Aorta (tissue), 5 donors: ENCODE measurements at regions not wholly inside any gene's neighbourhood (a gene's known extent, or its start where the extent isn't known, plus 50 kb on each side); places are given as distances from the start of the nearest gene placed in this dataset.

Experiments used
- ATAC-seq: fragments of 200-7000 bp; cut with Tn5 transposase; one replicate; pipeline ENCODE4 v1.9.1; 2022; ENCODE audit warnings: moderate library complexity; ENCODE audit not compliant: low FRiP score
- DNase-seq, 2 donors: peaks; one replicate each; pipeline ENCODE4 v3.0.0-alpha.2; 2020
- H3K27ac ChIP-seq, 2 donors: one replicate each; pipeline ENCODE4 v1.5.1; 2013; ENCODE audit warnings: low read length in 2 of 2, mild to moderate bottlenecking in 2 of 2, moderate library complexity in 2 of 2, control low read depth in 1 of 2, inconsistent platforms in 1 of 2, low read depth in 1 of 2
- H3K27me3 ChIP-seq, 2 donors: one replicate each; pipeline ENCODE4 v1.6.1; 2013; ENCODE audit warnings: control low read depth in 1 of 2, low read length in 1 of 2, mild to moderate bottlenecking in 1 of 2, moderate library complexity in 1 of 2; ENCODE audit not compliant: insufficient read depth in 2 of 2, control insufficient read depth in 1 of 2
- H3K36me3 ChIP-seq, 2 donors: one replicate each; pipeline ENCODE4 v1.6.1; 2013; ENCODE audit warnings: control low read depth in 1 of 2, low read length in 1 of 2, mild to moderate bottlenecking in 1 of 2; ENCODE audit not compliant: insufficient read depth in 2 of 2, control insufficient read depth in 1 of 2
- H3K4me1 ChIP-seq, 2 donors: one replicate each; pipeline ENCODE4 v1.6.1; 2013; ENCODE audit warnings: low read length in 2 of 2, control low read depth in 1 of 2, mild to moderate bottlenecking in 1 of 2, moderate library complexity in 1 of 2; ENCODE audit not compliant: insufficient read depth in 2 of 2, control insufficient read depth in 1 of 2
- H3K4me3 ChIP-seq, 2 donors: one replicate each; pipeline ENCODE4 v1.5.1; 2013; ENCODE audit warnings: low read length in 2 of 2, control low read depth in 1 of 2, mild to moderate bottlenecking in 1 of 2
- H3K9me3 ChIP-seq: one replicate; pipeline ENCODE4 v1.6.1; 2013; ENCODE audit warnings: mild to moderate bottlenecking, low read length; ENCODE audit not compliant: control insufficient read depth
- WGBS, 2 donors: extraction: QIAGEN DNeasy Blood & Tissue Kit; methylation state at CpG; one replicate each; pipeline ENCODE4 v1.1.7; 2013; 5-methylcytosine and 5-hydroxymethylcytosine counted together
- intact Hi-C, 2 donors: fragments of 100-400 bp; cut with DNase I; formaldehyde crosslinking; loops; one replicate each; pipeline versions ENCODE4 v1.14.2 to v1.15.0; 2022
- donor health status: healthy with polysubstance abuse.
- donor health status: Bipolar disorder and iron deficiency.
- donor health status: DM: no; HTN: no; CAD: no.
- donor health status: DM: no; HTN: no; CAD: no.
- donor health status: DM: yes; HTN: yes; CAD: no.

GRCh38 chr7:131170440-131171271 is 157.0 kb upstream of the MKLN1 start:
- H3K4me3 ChIP-seq: no peak overlapping the region
- 65 to 67% methylated on average over 2 of the region's 2 CpGs for WGBS, 2 donors
- H3K27ac ChIP-seq: no peak overlapping the region
- H3K27me3 ChIP-seq: no peaks in the 10 kb centered on the region
- DNase-seq (no peak), ATAC-seq (no peak)
- H3K36me3 ChIP-seq: no peaks in the 10 kb centered on the region
- intact Hi-C loops: no loop called here
- peaks cover 1% of the 10 kb centered on the region for H3K9me3 ChIP-seq
- H3K4me1 ChIP-seq: no peaks in the 10 kb centered on the region

- 71 to 72% methylated on average over 11 of the region's 11 CpGs for WGBS, 2 donors
- DNase-seq: no peak
- Histone ChIP-seq H3K4me3 (no peak overlapping the region), H3K27ac (no peak overlapping the region), H3K27me3 (no peaks in the 10 kb centered on the region), H3K36me3 (no peaks in the 10 kb centered on the region), H3K9me3 (peaks cover 1% of the 10 kb centered on the region), H3K4me1 (no peaks in the 10 kb centered on the region)
- intact Hi-C loops: no loop called here
- no peak for ATAC-seq
Measured at GRCh38 chr7:131173145-131173890, 154.4 kb upstream of the MKLN1 start.

GRCh38 chr7:131174391-131174790 is 153.3 kb upstream of the MKLN1 start:
- Histone ChIP-seq H3K27ac (no peak overlapping the region), H3K4me3 (no peak overlapping the region), H3K36me3 (no peaks in the 10 kb centered on the region), H3K4me1 (no peaks in the 10 kb centered on the region), H3K27me3 (no peaks in the 10 kb centered on the region), H3K9me3 (peaks cover 1% of the 10 kb centered on the region)
- 84 to 85% methylated on average over 5 of the region's 5 CpGs for WGBS, 2 donors
- intact Hi-C loops: no loop called here
- DNase-seq (no peak), ATAC-seq (no peak)

GRCh38 chr7:131174855-131175254 is 152.8 kb upstream of the MKLN1 start:
- DNase-seq (no peak), ATAC-seq (no peak)
- H3K4me3 ChIP-seq: no peak overlapping the region
- H3K27me3 ChIP-seq: no peaks in the 10 kb centered on the region
- no peaks in the 10 kb centered on the region for H3K4me1 ChIP-seq
- peaks cover 1% of the 10 kb centered on the region for H3K9me3 ChIP-seq
- H3K27ac ChIP-seq: no peak overlapping the region
- no peaks in the 10 kb centered on the region for H3K36me3 ChIP-seq
- intact Hi-C loops: no loop called here

- Histone ChIP-seq H3K4me1 (no peaks in the 10 kb centered on the region), H3K9me3 (no peaks in the 10 kb centered on the region), H3K36me3 (no peaks in the 10 kb centered on the region), H3K27ac (no peak overlapping the region), H3K27me3 (no peaks in the 10 kb centered on the region), H3K4me3 (no peak overlapping the region)
- intact Hi-C loops: no loop called here
- 68 to 70% methylated on average over 2 of the region's 2 CpGs for WGBS, 2 donors
- no peak for DNase-seq
- no peak for ATAC-seq
Measured at GRCh38 chr7:131182446-131183058, 145.1 kb upstream of the MKLN1 start.

- Histone ChIP-seq H3K4me3 (no peak overlapping the region), H3K4me1 (no peaks in the 10 kb centered on the region), H3K27me3 (no peaks in the 10 kb centered on the region), H3K36me3 (no peaks in the 10 kb centered on the region), H3K27ac (no peak overlapping the region), H3K9me3 (no peaks in the 10 kb centered on the region)
- intact Hi-C loops: no loop called here
- 77 to 82% methylated on average over 2 of the region's 2 CpGs for WGBS, 2 donors
- ATAC-seq (no peak), DNase-seq (no peak)
Measured at GRCh38 chr7:131183072-131183471, 144.6 kb upstream of the MKLN1 start.

GRCh38 chr7:131183611-131184119 is 144.0 kb upstream of the MKLN1 start:
- ATAC-seq (no peak), DNase-seq (no peak)
- H3K27me3 ChIP-seq: no peaks in the 10 kb centered on the region
- H3K4me1 ChIP-seq: no peaks in the 10 kb centered on the region
- no peak overlapping the region for H3K27ac ChIP-seq
- 59 to 60% methylated on average over 3 of the region's 3 CpGs for WGBS, 2 donors
- no peak overlapping the region for H3K4me3 ChIP-seq
- H3K9me3 ChIP-seq: peaks cover 2% of the 10 kb centered on the region
- intact Hi-C loops: no loop called here
- no peaks in the 10 kb centered on the region for H3K36me3 ChIP-seq

- DNase-seq (no peak), ATAC-seq (no peak)
- peaks cover 2% of the 10 kb centered on the region for H3K9me3 ChIP-seq
- no peaks in the 10 kb centered on the region for H3K36me3 ChIP-seq
- WGBS, 2 donors: 83 to 84% methylated on average over 7 of the region's 7 CpGs
- no peak overlapping the region for H3K27ac ChIP-seq
- intact Hi-C loops: no loop called here
- no peaks in the 10 kb centered on the region for H3K4me1 ChIP-seq
- no peak overlapping the region for H3K4me3 ChIP-seq
- H3K27me3 ChIP-seq: no peaks in the 10 kb centered on the region
Measured at GRCh38 chr7:131186816-131187215, 140.9 kb upstream of the MKLN1 start.
